ENCODE measurements at regions not wholly inside any gene's neighbourhood (a gene's known extent, or its start where the extent isn't known, plus 50 kb on each side); places are given as distances from the start of the nearest gene placed in this dataset.

GRCh38 chr13:108408672-108409071, 139.2 kb downstream of the TNFSF13B start:
- no peaks in the 10 kb centered on the region for H3F3A ChIP-seq (ENCODE audit: insufficient read depth)
- DNase-seq: no peak
- H4K20me1 ChIP-seq (ENCODE audit: insufficient read depth): no peaks in the 10 kb centered on the region
- H2AFZ ChIP-seq: no peak overlapping the region
- H3K9me2 ChIP-seq (ENCODE audit: insufficient read depth): no peaks in the 10 kb centered on the region
- no peak overlapping the region for H3K27ac ChIP-seq
- 4% methylated on average over 2 of the region's 2 CpGs for WGBS, 2 experiments (ENCODE audit: low coverage in 1 of 2, low lambda C conversion rate in 2 of 2, missing lambda C conversion rate in 2 of 2)
- no peaks in the 10 kb centered on the region for H3K4me1 ChIP-seq (ENCODE audit: insufficient read depth)
- H3K79me2 ChIP-seq (ENCODE audit: insufficient read depth): no peaks in the 10 kb centered on the region
- H3K4me2 ChIP-seq (ENCODE audit: unreplicated experiment): no peak overlapping the region
- in situ Hi-C loops (cut with MboI): no loop called here
- H3K4me3 ChIP-seq: no peak overlapping the region
- TF ChIP-seq EZH2phosphoT487 (IDR thresholded peaks at IDR 0.05; ENCODE audit: insufficient read depth, low read depth) (no peak), EZH2 (IDR thresholded peaks at IDR 0.05; ENCODE audit: insufficient read depth, poor library complexity, severe bottlenecking) (no peak)
- no peaks in the 10 kb centered on the region for H3K27me3 ChIP-seq (replicated peaks; ENCODE audit: insufficient read depth)
- H3K9ac ChIP-seq: no peak overlapping the region
- H3K9me3 ChIP-seq (ENCODE audit: low read depth): no peaks in the 10 kb centered on the region
- no peaks in the 10 kb centered on the region for H3K36me3 ChIP-seq (ENCODE audit: low read depth)

- H2AFZ ChIP-seq: no peak overlapping the region
- no peak for TF ChIP-seq EZH2phosphoT487 (IDR thresholded peaks at IDR 0.05; ENCODE audit: insufficient read depth, low read depth)
- no peak for TF ChIP-seq EZH2 (IDR thresholded peaks at IDR 0.05; ENCODE audit: insufficient read depth, poor library complexity, severe bottlenecking)
- no peak for DNase-seq
- no peak overlapping the region for H3K4me2 ChIP-seq (ENCODE audit: unreplicated experiment)
- in situ Hi-C loops (cut with MboI): no loop called here
- H3K9ac ChIP-seq: no peak overlapping the region
- H3K36me3 ChIP-seq (ENCODE audit: low read depth): no peaks in the 10 kb centered on the region
- H3K79me2 ChIP-seq (ENCODE audit: insufficient read depth): no peaks in the 10 kb centered on the region
- no peaks in the 10 kb centered on the region for H3K27me3 ChIP-seq (replicated peaks; ENCODE audit: insufficient read depth)
- H3K27ac ChIP-seq: no peak overlapping the region
- H4K20me1 ChIP-seq (ENCODE audit: insufficient read depth): no peaks in the 10 kb centered on the region
- H3K9me3 ChIP-seq (ENCODE audit: low read depth): no peaks in the 10 kb centered on the region
- no peak overlapping the region for H3K4me3 ChIP-seq
- H3K4me1 ChIP-seq (ENCODE audit: insufficient read depth): no peaks in the 10 kb centered on the region
- no peaks in the 10 kb centered on the region for H3F3A ChIP-seq (ENCODE audit: insufficient read depth)
- H3K9me2 ChIP-seq (ENCODE audit: insufficient read depth): no peaks in the 10 kb centered on the region
Observed at GRCh38 chr13:108409730-108410129, 140.2 kb downstream of the TNFSF13B start.

DNA sequence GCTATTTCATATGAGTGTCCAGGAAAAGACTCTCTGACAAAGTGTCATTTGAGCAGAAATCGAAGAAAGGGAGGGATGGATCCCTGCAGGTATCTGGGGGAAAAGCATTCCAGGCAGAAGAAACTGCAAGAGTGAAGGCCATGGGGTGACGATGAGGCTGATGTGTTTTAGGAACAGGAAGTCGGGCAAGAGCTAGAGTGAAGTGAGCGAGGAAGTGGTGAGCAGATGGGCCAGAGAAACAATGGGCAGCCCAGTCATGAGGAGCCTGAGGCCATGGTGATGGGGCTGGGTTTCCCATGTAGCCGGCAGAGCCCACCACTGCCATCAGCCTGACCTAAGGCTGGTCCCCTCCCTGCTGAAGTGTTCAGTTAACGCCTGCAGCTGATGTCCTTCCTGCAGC, 150.2 kb downstream of the TNFSF13B start:
- H3K9me2 ChIP-seq (ENCODE audit: insufficient read depth): no peaks in the 10 kb centered on the region
- no peaks in the 10 kb centered on the region for H3K36me3 ChIP-seq (ENCODE audit: low read depth)
- no peaks in the 10 kb centered on the region for H4K20me1 ChIP-seq (ENCODE audit: insufficient read depth)
- no peak overlapping the region for H3K9ac ChIP-seq
- H3K4me1 ChIP-seq (ENCODE audit: insufficient read depth): no peaks in the 10 kb centered on the region
- no peaks in the 10 kb centered on the region for H3K9me3 ChIP-seq (ENCODE audit: low read depth)
- WGBS, 2 experiments (ENCODE audit: low coverage in 1 of 2, low lambda C conversion rate in 2 of 2, missing lambda C conversion rate in 2 of 2): 28 to 36% methylated on average over 6 of the region's 6 CpGs
- no peaks in the 10 kb centered on the region for H3F3A ChIP-seq (ENCODE audit: insufficient read depth)
- H3K4me3 ChIP-seq: no peak overlapping the region
- H2AFZ ChIP-seq: no peak overlapping the region
- no peaks in the 10 kb centered on the region for H3K27me3 ChIP-seq (replicated peaks; ENCODE audit: insufficient read depth)
- no peak overlapping the region for H3K27ac ChIP-seq
- H3K79me2 ChIP-seq (ENCODE audit: insufficient read depth): no peaks in the 10 kb centered on the region
- TF ChIP-seq EZH2phosphoT487 (IDR thresholded peaks at IDR 0.05; ENCODE audit: insufficient read depth, low read depth): no peak
- TF ChIP-seq EZH2 (IDR thresholded peaks at IDR 0.05; ENCODE audit: insufficient read depth, poor library complexity, severe bottlenecking): no peak
- H3K4me2 ChIP-seq (ENCODE audit: unreplicated experiment): no peak overlapping the region
- DNase-seq: no peak
- in situ Hi-C loops (cut with MboI): no loop called here

GRCh38 chr13:108425056-108425455, 155.5 kb downstream of the TNFSF13B start:
- no peaks in the 10 kb centered on the region for H3K9me3 ChIP-seq (ENCODE audit: low read depth)
- no peak overlapping the region for H2AFZ ChIP-seq
- no peaks in the 10 kb centered on the region for H3F3A ChIP-seq (ENCODE audit: insufficient read depth)
- H3K79me2 ChIP-seq (ENCODE audit: insufficient read depth): no peaks in the 10 kb centered on the region
- DNase-seq: no peak
- H3K27ac ChIP-seq: no peak overlapping the region
- no peak overlapping the region for H3K4me2 ChIP-seq (ENCODE audit: unreplicated experiment)
- H3K36me3 ChIP-seq (ENCODE audit: low read depth): no peaks in the 10 kb centered on the region
- 22 to 29% methylated on average over 4 of the region's 4 CpGs for WGBS, 2 experiments (ENCODE audit: low coverage in 1 of 2, low lambda C conversion rate in 2 of 2, missing lambda C conversion rate in 2 of 2)
- no peak overlapping the region for H3K9ac ChIP-seq
- no peak for TF ChIP-seq EZH2phosphoT487 (IDR thresholded peaks at IDR 0.05; ENCODE audit: insufficient read depth, low read depth)
- no peak for TF ChIP-seq EZH2 (IDR thresholded peaks at IDR 0.05; ENCODE audit: insufficient read depth, poor library complexity, severe bottlenecking)
- H3K4me3 ChIP-seq: no peak overlapping the region
- H4K20me1 ChIP-seq (ENCODE audit: insufficient read depth): no peaks in the 10 kb centered on the region
- H3K27me3 ChIP-seq (replicated peaks; ENCODE audit: insufficient read depth): no peaks in the 10 kb centered on the region
- in situ Hi-C loops (cut with MboI): no loop called here
- no peaks in the 10 kb centered on the region for H3K9me2 ChIP-seq (ENCODE audit: insufficient read depth)
- no peaks in the 10 kb centered on the region for H3K4me1 ChIP-seq (ENCODE audit: insufficient read depth)

DNA sequence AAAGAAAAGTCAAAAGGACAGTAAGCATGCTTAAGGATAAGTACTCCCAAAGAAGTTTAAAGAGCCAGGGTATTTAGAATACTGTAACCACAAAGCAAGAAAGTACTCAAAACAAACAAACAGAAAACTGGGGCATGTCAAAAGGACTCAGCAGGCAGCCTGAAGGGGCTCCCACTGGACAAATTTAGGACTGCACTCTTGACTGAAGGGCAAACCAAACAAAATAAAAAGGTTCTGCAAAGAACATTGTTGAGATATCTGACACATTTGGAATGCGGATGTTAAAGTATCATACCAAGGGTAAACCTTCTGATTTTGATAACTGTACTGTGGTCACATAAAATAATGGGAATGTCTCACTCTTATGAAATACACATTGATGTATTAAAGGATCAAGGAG, 157.4 kb downstream of the TNFSF13B start:
- DNase-seq: no peak
- Histone ChIP-seq H3K27me3 (replicated peaks; ENCODE audit: insufficient read depth) (no peaks in the 10 kb centered on the region), H3K9me2 (ENCODE audit: insufficient read depth) (no peaks in the 10 kb centered on the region), H3K27ac (no peak overlapping the region), H3K36me3 (ENCODE audit: low read depth) (no peaks in the 10 kb centered on the region), H3K4me2 (ENCODE audit: unreplicated experiment) (no peak overlapping the region), H3K9me3 (ENCODE audit: low read depth) (no peaks in the 10 kb centered on the region), H3K79me2 (ENCODE audit: insufficient read depth) (no peaks in the 10 kb centered on the region), H3F3A (ENCODE audit: insufficient read depth) (no peaks in the 10 kb centered on the region), H3K4me3 (no peak overlapping the region), H4K20me1 (ENCODE audit: insufficient read depth) (no peaks in the 10 kb centered on the region), H2AFZ (no peak overlapping the region), H3K4me1 (ENCODE audit: insufficient read depth) (no peaks in the 10 kb centered on the region), H3K9ac (no peak overlapping the region)
- WGBS, 2 experiments (ENCODE audit: low coverage in 1 of 2, low lambda C conversion rate in 2 of 2, missing lambda C conversion rate in 2 of 2): 32 to 33% methylated on average over 1 of the region's 1 CpG
- in situ Hi-C loops (cut with MboI): no loop called here
- TF ChIP-seq EZH2 (IDR thresholded peaks at IDR 0.05; ENCODE audit: insufficient read depth, poor library complexity, severe bottlenecking) (no peak), EZH2phosphoT487 (IDR thresholded peaks at IDR 0.05; ENCODE audit: insufficient read depth, low read depth) (no peak)

All from GM23248 (cell line).